H9 (cell line): ENCODE measurements at regions not wholly inside any gene's neighbourhood (a gene's known extent, or its start where the extent isn't known, plus 50 kb on each side); places are given as distances from the start of the nearest gene placed in this dataset.

Experiments
- DNase-seq: peaks from one replicate; pipeline ENCODE4 v3.0.0-alpha.2; 2017
- H2AFZ ChIP-seq: one replicate; pipeline ENCODE4 v1.6.1; 2013; ENCODE audit warnings: mild to moderate bottlenecking, low read length, control low read depth, moderate library complexity
- H2AK5ac ChIP-seq: 2 replicates; pipeline ENCODE4 v1.6.1; 2013; ENCODE audit warnings: low read length, control low read depth, mixed read lengths; ENCODE audit not compliant: insufficient read length
- H2BK120ac ChIP-seq: one replicate; pipeline ENCODE4 v1.6.1; 2013; ENCODE audit warnings: low read depth, mild to moderate bottlenecking, low read length, control low read depth, inconsistent platforms; ENCODE audit not compliant: poor library complexity, severe bottlenecking
- H2BK12ac ChIP-seq: 2 replicates; pipeline ENCODE4 v1.6.1; 2013; ENCODE audit warnings: low read length, control low read depth, mixed read lengths, low read depth; ENCODE audit not compliant: insufficient read length
- H2BK15ac ChIP-seq: 2 replicates; pipeline ENCODE4 v1.6.1; 2013; ENCODE audit warnings: low read depth, low read length, control low read depth
- H2BK20ac ChIP-seq: one replicate; pipeline ENCODE4 v1.6.1; 2013; ENCODE audit warnings: low read depth, mild to moderate bottlenecking, low read length, control low read depth, inconsistent platforms; ENCODE audit not compliant: poor library complexity, severe bottlenecking
- H2BK5ac ChIP-seq: 2 replicates; pipeline ENCODE4 v1.6.1; 2013; ENCODE audit warnings: low read length, control low read depth, mixed read lengths; ENCODE audit not compliant: insufficient read length
- H3K14ac ChIP-seq: 2 replicates; pipeline ENCODE4 v1.6.1; 2013; ENCODE audit warnings: low read length, control low read depth; ENCODE audit not compliant: insufficient read depth
- H3K18ac ChIP-seq: 2 replicates; pipeline ENCODE4 v1.6.1; 2013; ENCODE audit warnings: low read depth, mild to moderate bottlenecking, mixed read lengths, low read length, control low read depth; ENCODE audit not compliant: insufficient read length
- H3K23ac ChIP-seq: 2 replicates; pipeline ENCODE4 v1.6.1; 2013; ENCODE audit warnings: low read length, control low read depth, mixed read lengths, low read depth; ENCODE audit not compliant: insufficient read length
- H3K23me2 ChIP-seq: 2 replicates; pipeline ENCODE4 v1.6.1; 2013; ENCODE audit warnings: low read depth, mild to moderate bottlenecking, mixed read lengths, low read length, control low read depth; ENCODE audit not compliant: insufficient read length, poor library complexity, severe bottlenecking
- H3K27ac ChIP-seq: 2 replicates; pipeline ENCODE4 v1.5.1; 2013; ENCODE audit warnings: low read length, control low read depth, mixed read lengths, low read depth; ENCODE audit not compliant: insufficient read length
- H3K27me3 ChIP-seq: 2 replicates; pipeline ENCODE4 v1.6.1; 2013; ENCODE audit warnings: low read length, control low read depth, inconsistent platforms; ENCODE audit not compliant: insufficient read depth
- H3K4ac ChIP-seq: 2 replicates; pipeline ENCODE4 v1.6.1; 2013; ENCODE audit warnings: low read depth, mild to moderate bottlenecking, control low read depth, inconsistent platforms, low read length, moderate library complexity
- H3K4me1 ChIP-seq: 2 replicates; pipeline ENCODE4 v1.6.1; 2013; ENCODE audit warnings: low read length, control low read depth, inconsistent platforms; ENCODE audit not compliant: insufficient read depth
- H3K4me2 ChIP-seq: 2 replicates; pipeline ENCODE4 v1.6.1; 2013; ENCODE audit warnings: low read length, control low read depth, mixed read lengths; ENCODE audit not compliant: insufficient read length, insufficient read depth
- H3K56ac ChIP-seq: 2 replicates; pipeline ENCODE4 v1.6.1; 2013; ENCODE audit warnings: low read depth, mild to moderate bottlenecking, mixed read lengths, low read length, control low read depth; ENCODE audit not compliant: insufficient read length
- H3K79me1 ChIP-seq: 2 replicates; pipeline ENCODE4 v1.6.1; 2013; ENCODE audit warnings: low read depth, mild to moderate bottlenecking, moderate library complexity, low read length, control low read depth, inconsistent platforms; ENCODE audit not compliant: insufficient read depth, poor library complexity, severe bottlenecking
- H3K79me2 ChIP-seq: 2 replicates; pipeline ENCODE4 v1.6.1; 2013; ENCODE audit warnings: low read length, control low read depth, inconsistent platforms; ENCODE audit not compliant: insufficient read depth
- H3K9ac ChIP-seq: 2 replicates; pipeline ENCODE4 v1.6.1; 2013; ENCODE audit warnings: low read length, control low read depth, mixed read lengths; ENCODE audit not compliant: insufficient read length; ENCODE audit errors: extremely low read depth
- H3K9me3 ChIP-seq: one replicate; pipeline ENCODE4 v1.6.1; 2013; ENCODE audit warnings: low read depth, low read length, inconsistent platforms; ENCODE audit not compliant: control insufficient read depth
- H3T11ph ChIP-seq: one replicate; pipeline ENCODE4 v1.6.1; 2013; ENCODE audit warnings: mild to moderate bottlenecking, low read length, control low read depth, inconsistent platforms
- H4K20me1 ChIP-seq: one replicate; pipeline ENCODE4 v1.6.1; 2013; ENCODE audit not compliant: control insufficient read depth, insufficient read length, insufficient read depth
- H4K5ac ChIP-seq: 2 replicates; pipeline ENCODE4 v1.6.1; 2013; ENCODE audit warnings: low read depth, mild to moderate bottlenecking, mixed read lengths, low read length, control low read depth; ENCODE audit not compliant: insufficient read length
- H4K8ac ChIP-seq: replicated peaks from 2 replicates; pipeline ENCODE4 v1.6.1; 2013; ENCODE audit warnings: low read length, control low read depth, mixed read lengths, low read depth; ENCODE audit not compliant: insufficient read length
- H4K91ac ChIP-seq: 2 replicates; pipeline ENCODE4 v1.6.1; 2013; ENCODE audit warnings: low read depth, mild to moderate bottlenecking, moderate library complexity, mixed read lengths, low read length, control low read depth; ENCODE audit not compliant: insufficient read length
- H3K27ac Mint-ChIP-seq, 3 experiments: 2 replicates in 2 of 3; 3 replicates in 1 of 3; pipeline ENCODE4 v1.8.0; 2020 to 2021; ENCODE audit warnings: mixed read lengths in 3 of 3, mild to moderate bottlenecking in 1 of 3, moderate library complexity in 1 of 3
- H3K27me3 Mint-ChIP-seq: 2 replicates; pipeline ENCODE4 v1.8.0; 2021; ENCODE audit warnings: low read depth, mild to moderate bottlenecking, moderate library complexity, mixed read lengths
- H3K36me3 Mint-ChIP-seq, 3 experiments: 2 replicates in 2 of 3; 3 replicates in 1 of 3; pipeline ENCODE4 v1.8.0; 2020 to 2021; ENCODE audit warnings: low read depth in 3 of 3, mixed read lengths in 3 of 3; ENCODE audit not compliant: insufficient read depth in 1 of 3
- H3K4me1 Mint-ChIP-seq, 2 experiments: 2 replicates each; pipeline ENCODE4 v1.8.0; 2020; ENCODE audit warnings: mixed read lengths in 2 of 2
- H3K4me3 Mint-ChIP-seq, 2 experiments: 2 replicates in 1 of 2; 3 replicates in 1 of 2; pipeline ENCODE4 v1.8.0; 2020 to 2021; ENCODE audit warnings: mild to moderate bottlenecking in 2 of 2, mixed read lengths in 2 of 2, moderate library complexity in 1 of 2
- H3K9me3 Mint-ChIP-seq, 2 experiments: 2 replicates in 1 of 2; 3 replicates in 1 of 2; pipeline ENCODE4 v1.8.0; 2020; ENCODE audit warnings: mild to moderate bottlenecking in 2 of 2, mixed read lengths in 2 of 2, moderate library complexity in 1 of 2
- CTCF ChIP-seq: fragments of 200-600 bp; sonication (generic); conservative IDR thresholded peaks from 3 replicates; pipeline ENCODE4 v1.8.0; 2021; ENCODE audit warnings: antibody characterized with exemption, mild to moderate bottlenecking
- WGBS: extraction: QIAGEN DNeasy Blood & Tissue Kit; methylation state at CpG from one replicate; pipeline ENCODE4 v1.1.7; 2013; ENCODE audit warnings: missing lambda C conversion rate, low lambda C conversion rate, mixed read lengths; ENCODE audit not compliant: insufficient read length; ENCODE audit errors: extremely low coverage; 5-methylcytosine and 5-hydroxymethylcytosine counted together

GRCh38 chr1:82507011-82507410 is 706.3 kb downstream of the ADGRL2 start:
- no peak overlapping the region for H3K27ac Mint-ChIP-seq
- H3K4me3 Mint-ChIP-seq, result no peak overlapping the region
- no peak overlapping the region for H2BK120ac ChIP-seq

More at GRCh38 chr1:82507011-82507410, 706.3 kb downstream of the ADGRL2 start:
- Histone ChIP-seq H3K18ac (no peak overlapping the region), H2BK5ac (no peak overlapping the region), H3K4ac (no peak overlapping the region), H2BK15ac (no peak overlapping the region), H3K23me2 (no peaks in the 10 kb centered on the region), H4K20me1 (no peaks in the 10 kb centered on the region), H4K8ac (no peak overlapping the region), H3K56ac (no peak overlapping the region), H2AFZ (no peak overlapping the region), H3K79me1 (no peaks in the 10 kb centered on the region), H3K9me3 (no peaks in the 10 kb centered on the region), H2AK5ac (no peak overlapping the region), H3K23ac (no peak overlapping the region), H3K79me2 (no peaks in the 10 kb centered on the region), H3K9ac (no peak overlapping the region), H4K91ac (no peak overlapping the region), H3K27ac (no peak overlapping the region), H4K5ac (no peak overlapping the region), H2BK12ac (no peak overlapping the region), H2BK20ac (no peak overlapping the region), H3K27me3 (no peaks in the 10 kb centered on the region), H3T11ph (no peak overlapping the region), H3K4me2 (no peak overlapping the region), H3K14ac (no peak overlapping the region), H3K4me1 (no peaks in the 10 kb centered on the region)
- H3K4me1 Mint-ChIP-seq, result no peaks in the 10 kb centered on the region
- H3K9me3 Mint-ChIP-seq, result no peaks in the 10 kb centered on the region
- H3K36me3 Mint-ChIP-seq, result no peaks in the 10 kb centered on the region
- DNase-seq, result no peak
- TF ChIP-seq CTCF, result no peak
- H3K27me3 Mint-ChIP-seq, result no peaks in the 10 kb centered on the region
- no CpG with 5 or more reads among the region's 1 CpG for WGBS
